Keratinocyte (primary cell): ENCODE measurements at regions not wholly inside any gene's neighbourhood (a gene's known extent, or its start where the extent isn't known, plus 50 kb on each side); places are given as distances from the start of the nearest gene placed in this dataset.

Source experiments
- DNase-seq: peaks from one replicate; pipeline ENCODE4 v3.0.0-alpha.2; 2011; ENCODE audit warnings: low read depth, missing footprints, low spot score
- FAIRE-seq: peaks from 2 replicates; lab custom pipeline; 2011; peaks lifted over from hg19 to GRCh38; lab: Jason Lieb, UNC
- H2AFZ ChIP-seq: 2 replicates; pipeline ENCODE4 v1.6.0; 2012; ENCODE audit warnings: low read length, control low read depth, inconsistent platforms; ENCODE audit not compliant: control insufficient read depth
- H3K27ac ChIP-seq: 2 replicates; pipeline ENCODE4 v1.5.1; 2011; ENCODE audit warnings: low read length; ENCODE audit not compliant: control insufficient read depth, insufficient read depth
- H3K27me3 ChIP-seq: 3 replicates; pipeline ENCODE4 v1.6.0; 2011; ENCODE audit warnings: low read length; ENCODE audit not compliant: control insufficient read depth, insufficient read depth; ENCODE audit errors: extremely low read depth
- H3K36me3 ChIP-seq, 2 experiments: 2 replicates in 1 of 2; 3 replicates in 1 of 2; pipeline ENCODE4 v1.5.1; 2011; ENCODE audit warnings: low read length in 2 of 2, mild to moderate bottlenecking in 1 of 2; ENCODE audit not compliant: control insufficient read depth in 2 of 2, insufficient read depth in 2 of 2; ENCODE audit errors: extremely low read depth in 1 of 2
- H3K4me1 ChIP-seq: 3 replicates; pipeline ENCODE4 v1.5.1; 2011; ENCODE audit warnings: low read length; ENCODE audit not compliant: control insufficient read depth, insufficient read depth; ENCODE audit errors: extremely low read depth
- H3K4me2 ChIP-seq: 3 replicates; pipeline ENCODE4 v1.6.0; 2011; ENCODE audit warnings: low read depth, low read length; ENCODE audit not compliant: control insufficient read depth, insufficient read depth; ENCODE audit errors: extremely low read depth
- H3K4me3 ChIP-seq, 3 experiments: fragments of 200-600 bp in 1 of 3; sonication (generic) in 1 of 3; 2 replicates in 2 of 3; 3 replicates in 1 of 3; pipeline ENCODE4 v1.5.1; 2011 to 2016; ENCODE audit warnings: low read length in 3 of 3, mild to moderate bottlenecking in 3 of 3, control low read depth in 2 of 3, inconsistent platforms in 1 of 3, low read depth in 1 of 3, mixed read lengths in 1 of 3, mixed run types in 1 of 3, moderate library complexity in 1 of 3; ENCODE audit not compliant: control insufficient read depth in 2 of 3, insufficient read depth in 2 of 3; ENCODE audit errors: extremely low read depth in 1 of 3
- H3K79me2 ChIP-seq: 2 replicates; pipeline ENCODE4 v1.6.0; 2012; ENCODE audit warnings: low read length; ENCODE audit not compliant: control insufficient read depth, insufficient read depth
- H3K9ac ChIP-seq: 3 replicates; pipeline ENCODE4 v1.6.0; 2011; ENCODE audit warnings: low read length; ENCODE audit not compliant: control insufficient read depth, insufficient read depth; ENCODE audit errors: extremely low read depth
- H3K9me1 ChIP-seq: 3 replicates; pipeline ENCODE4 v1.6.0; 2011; ENCODE audit warnings: low read length; ENCODE audit not compliant: control insufficient read depth, insufficient read depth; ENCODE audit errors: extremely low read depth
- H3K9me3 ChIP-seq: 2 replicates; pipeline ENCODE4 v1.5.1; 2012; ENCODE audit warnings: low read depth, low read length; ENCODE audit not compliant: control insufficient read depth
- H4K20me1 ChIP-seq: 3 replicates; pipeline ENCODE4 v1.6.0; 2011; ENCODE audit warnings: low read length; ENCODE audit not compliant: control insufficient read depth, insufficient read depth; ENCODE audit errors: extremely low read depth
- EZH2 ChIP-seq: IDR thresholded peaks from one replicate; pipeline ENCODE4 v1.6.1; 2012; ENCODE audit warnings: inconsistent platforms, mild to moderate bottlenecking, low read length, moderate library complexity
- dilution Hi-C: fragments of 300-500 bp; cut with MboI; formaldehyde crosslinking; loops from one replicate; pipeline ENCODE4 v1.7.0; 2020; ENCODE audit warnings: low sequenced_read_pairs; ENCODE audit not compliant: extremely low pct_ligation_motif_present
- TF ChIP-seq, protein P1 (sequence below), 3 experiments: IDR thresholded peaks in 1 of 3; conservative IDR thresholded peaks in 1 of 3; optimal IDR thresholded peaks in 1 of 3; 2 replicates in 2 of 3; 3 replicates in 1 of 3; pipeline versions ENCODE3 to v1.5.1; 2011; ENCODE audit warnings: low read length in 3 of 3, mild to moderate bottlenecking in 3 of 3, moderate library complexity in 2 of 3, control low read depth in 1 of 3, inconsistent platforms in 1 of 3; ENCODE audit not compliant: insufficient read depth in 2 of 3; ENCODE audit errors: extremely low read depth in 1 of 3

DNA sequence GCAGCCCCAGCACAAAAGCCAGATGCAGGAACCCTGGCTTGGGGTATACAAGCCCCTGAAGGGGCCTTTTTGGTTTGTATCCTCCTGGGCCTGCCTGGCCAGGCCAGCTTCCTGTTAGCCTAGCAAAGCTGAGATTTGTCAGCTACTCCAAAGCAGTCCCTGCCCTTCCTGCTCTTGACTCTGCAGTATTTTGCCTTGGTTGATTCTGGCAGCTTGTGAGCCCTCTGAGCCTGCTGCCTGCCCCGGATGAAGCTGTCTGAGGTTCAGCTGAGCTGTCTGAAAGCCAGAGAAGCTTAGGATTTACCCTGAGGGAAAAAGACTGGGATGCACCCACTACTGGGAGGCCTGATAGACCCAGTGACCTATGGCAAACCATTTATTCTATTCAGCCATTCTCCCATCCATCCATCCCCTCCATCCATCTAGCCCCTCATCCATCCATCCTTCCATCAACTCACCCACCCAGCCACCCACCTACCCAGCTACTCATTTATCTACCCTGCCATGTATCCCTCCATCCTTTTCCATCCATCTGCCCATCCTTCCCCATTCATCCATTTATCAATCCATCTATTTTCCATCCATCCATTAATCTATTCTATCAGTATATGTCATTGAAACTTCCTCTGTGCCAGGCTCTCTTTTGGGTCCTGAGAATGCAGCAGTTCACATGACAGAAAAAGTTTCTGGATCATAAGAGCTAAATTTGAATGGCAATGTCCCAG lies 307.5 kb downstream of the DHX35 start:
- DNase-seq (no peak), FAIRE-seq (no peak)
- Histone ChIP-seq H3K9ac (no peak overlapping the region), H2AFZ (no peak overlapping the region), H3K4me2 (no peak overlapping the region), H3K36me3 (no peaks in the 10 kb centered on the region), H3K27ac (no peak overlapping the region), H3K27me3 (no peaks in the 10 kb centered on the region), H3K79me2 (no peaks in the 10 kb centered on the region), H3K9me3 (no peaks in the 10 kb centered on the region), H3K4me3 (no peak overlapping the region), H3K4me1 (no peaks in the 10 kb centered on the region), H3K9me1 (no peaks in the 10 kb centered on the region), H4K20me1 (no peaks in the 10 kb centered on the region)
- TF ChIP-seq EZH2: no peak
- TF ChIP-seq, protein P1, sequence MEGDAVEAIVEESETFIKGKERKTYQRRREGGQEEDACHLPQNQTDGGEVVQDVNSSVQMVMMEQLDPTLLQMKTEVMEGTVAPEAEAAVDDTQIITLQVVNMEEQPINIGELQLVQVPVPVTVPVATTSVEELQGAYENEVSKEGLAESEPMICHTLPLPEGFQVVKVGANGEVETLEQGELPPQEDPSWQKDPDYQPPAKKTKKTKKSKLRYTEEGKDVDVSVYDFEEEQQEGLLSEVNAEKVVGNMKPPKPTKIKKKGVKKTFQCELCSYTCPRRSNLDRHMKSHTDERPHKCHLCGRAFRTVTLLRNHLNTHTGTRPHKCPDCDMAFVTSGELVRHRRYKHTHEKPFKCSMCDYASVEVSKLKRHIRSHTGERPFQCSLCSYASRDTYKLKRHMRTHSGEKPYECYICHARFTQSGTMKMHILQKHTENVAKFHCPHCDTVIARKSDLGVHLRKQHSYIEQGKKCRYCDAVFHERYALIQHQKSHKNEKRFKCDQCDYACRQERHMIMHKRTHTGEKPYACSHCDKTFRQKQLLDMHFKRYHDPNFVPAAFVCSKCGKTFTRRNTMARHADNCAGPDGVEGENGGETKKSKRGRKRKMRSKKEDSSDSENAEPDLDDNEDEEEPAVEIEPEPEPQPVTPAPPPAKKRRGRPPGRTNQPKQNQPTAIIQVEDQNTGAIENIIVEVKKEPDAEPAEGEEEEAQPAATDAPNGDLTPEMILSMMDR (optimal IDR thresholded peaks at IDR 0.05 in 1 of 3, IDR thresholded peaks at IDR 0.05 in 1 of 3, conservative IDR thresholded peaks at IDR 0.05 in 1 of 3; ENCODE audit: extremely low read depth in 1 of 3, insufficient read depth in 2 of 3, low read length in 3 of 3): no peak
- dilution Hi-C loops: no loop called here

DNA sequence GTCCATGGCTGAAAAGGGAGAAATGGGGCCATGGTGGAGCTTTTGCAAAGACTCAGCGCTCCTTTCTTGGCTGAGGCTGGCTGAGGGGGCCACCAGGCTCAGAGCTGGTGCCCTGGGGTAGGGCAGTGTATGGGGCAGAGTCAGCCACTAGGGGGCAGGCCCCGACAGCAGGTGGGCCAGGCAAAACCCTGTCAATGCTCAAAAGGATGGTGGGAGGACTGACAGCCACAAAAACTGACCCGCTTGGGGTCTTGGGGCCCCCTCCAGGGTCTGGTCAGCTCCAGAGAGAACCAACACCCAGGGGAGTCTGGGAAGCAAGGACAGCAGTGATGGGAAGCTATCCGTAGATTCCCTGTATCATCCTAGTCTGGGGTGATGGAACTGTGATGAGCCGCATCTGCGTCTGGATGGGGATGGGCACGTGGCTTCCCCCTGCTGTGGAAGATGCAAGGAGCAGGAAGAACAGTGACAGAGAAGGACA lies 306.9 kb downstream of the DHX35 start:
- no peaks in the 10 kb centered on the region for H3K9me1 ChIP-seq
- dilution Hi-C loops: no loop called here
- H3K36me3 ChIP-seq: no peaks in the 10 kb centered on the region
- no peak overlapping the region for H3K4me3 ChIP-seq
- H4K20me1 ChIP-seq: no peaks in the 10 kb centered on the region
- DNase-seq: no peak
- H3K79me2 ChIP-seq: no peaks in the 10 kb centered on the region
- H3K4me2 ChIP-seq: no peak overlapping the region
- no peaks in the 10 kb centered on the region for H3K27me3 ChIP-seq
- H3K9me3 ChIP-seq: no peaks in the 10 kb centered on the region
- H3K9ac ChIP-seq: no peak overlapping the region
- no peaks in the 10 kb centered on the region for H3K4me1 ChIP-seq
- TF ChIP-seq, protein P1 (optimal IDR thresholded peaks at IDR 0.05 in 1 of 3, IDR thresholded peaks at IDR 0.05 in 1 of 3, conservative IDR thresholded peaks at IDR 0.05 in 1 of 3; ENCODE audit: extremely low read depth in 1 of 3, insufficient read depth in 2 of 3, low read length in 3 of 3): peak; percentile 72 to 95 (median 91)
- no peak for TF ChIP-seq EZH2
- no peak overlapping the region for H3K27ac ChIP-seq
- H2AFZ ChIP-seq: no peak overlapping the region
- FAIRE-seq: no peak
